CD4-positive, CD25-positive, alpha-beta regulatory T cell (primary cell): ENCODE measurements at regions not wholly inside any gene's neighbourhood (a gene's known extent, or its start where the extent isn't known, plus 50 kb on each side); places are given as distances from the start of the nearest gene placed in this dataset.

Experiments used
- ATAC-seq, 2 donors: fragments of 150-1000 bp; cut with Tn5 transposase; one replicate each; pipeline ENCODE4 v1.10.0; 2021; ENCODE audit warnings: low read depth in 2 of 2, moderate number of reproducible peaks in 2 of 2, moderate library complexity in 1 of 2
- DNase-seq, 3 donors: peaks; one replicate each; pipeline versions ENCODE4 v3.0.0 to v3.0.0-alpha.2; 2012 to 2022; ENCODE audit warnings: mixed read lengths in 1 of 3
- H3K27ac ChIP-seq: one replicate; pipeline ENCODE4 v1.7.0; 2013; ENCODE audit warnings: mild to moderate bottlenecking, low read length; ENCODE audit not compliant: insufficient read depth, poor library complexity, severe bottlenecking
- H3K27me3 ChIP-seq: one replicate; pipeline ENCODE4 v1.7.0; 2013; ENCODE audit warnings: low read length; ENCODE audit not compliant: control insufficient read depth, insufficient read depth
- H3K36me3 ChIP-seq: one replicate; pipeline ENCODE4 v1.7.0; 2013; ENCODE audit warnings: mild to moderate bottlenecking, low read length, moderate library complexity; ENCODE audit not compliant: control insufficient read depth, insufficient read depth
- H3K4me1 ChIP-seq: 2 replicates; pipeline ENCODE4 v1.7.0; 2013; ENCODE audit warnings: mild to moderate bottlenecking, low read length; ENCODE audit not compliant: insufficient read depth, control insufficient read depth, poor library complexity, severe bottlenecking
- H3K4me3 ChIP-seq: one replicate; pipeline ENCODE4 v1.7.0; 2013; ENCODE audit warnings: low read depth, mild to moderate bottlenecking, low read length, moderate library complexity
- H3K9me3 ChIP-seq, 2 experiments: 1 replicate in 1 of 2; 2 replicates in 1 of 2; pipeline ENCODE4 v1.7.0; 2013; ENCODE audit warnings: low read length in 2 of 2, mild to moderate bottlenecking in 1 of 2, moderate library complexity in 1 of 2; ENCODE audit not compliant: control insufficient read depth in 2 of 2
- H3K27ac Mint-ChIP-seq, 3 donors: one replicate each; pipeline ENCODE4 v1.8.0; 2020 to 2022; ENCODE audit warnings: mild to moderate bottlenecking in 3 of 3, mixed read lengths in 3 of 3, moderate library complexity in 2 of 3
- H3K27me3 Mint-ChIP-seq: one replicate; pipeline ENCODE4 v1.8.0; 2022; ENCODE audit warnings: mild to moderate bottlenecking, mixed read lengths
- H3K36me3 Mint-ChIP-seq: one replicate; pipeline ENCODE4 v1.8.0; 2020; ENCODE audit warnings: mixed read lengths
- H3K4me1 Mint-ChIP-seq, 4 donors: one replicate each; pipeline ENCODE4 v1.8.0; 2020 to 2022; ENCODE audit warnings: mixed read lengths in 4 of 4, mild to moderate bottlenecking in 1 of 4
- H3K4me3 Mint-ChIP-seq, 4 donors: one replicate each; pipeline ENCODE4 v1.8.0; 2020 to 2022; ENCODE audit warnings: mild to moderate bottlenecking in 4 of 4, mixed read lengths in 4 of 4, moderate library complexity in 3 of 4
- H3K9me3 Mint-ChIP-seq, 7 donors: one replicate each; pipeline ENCODE4 v1.8.0; 2020 to 2022; ENCODE audit warnings: mixed read lengths in 7 of 7, mild to moderate bottlenecking in 3 of 7, moderate library complexity in 2 of 7

GRCh38 chr5:42351956-42352355 lies 71.3 kb upstream of the GHR start:
- H3K4me3 ChIP-seq = no peak overlapping the region
- H3K36me3 Mint-ChIP-seq = no peaks in the 10 kb centered on the region
- H3K27me3 Mint-ChIP-seq = no peaks in the 10 kb centered on the region
- no peak overlapping the region for H3K27ac Mint-ChIP-seq
- H3K36me3 ChIP-seq = no peaks in the 10 kb centered on the region
- DNase-seq = no peak
- no peaks in the 10 kb centered on the region for H3K4me1 ChIP-seq
- peaks cover 0 to 13% (median 5%) of the 10 kb centered on the region in 7 donors for H3K9me3 Mint-ChIP-seq
- no peak overlapping the region for H3K27ac ChIP-seq
- ATAC-seq = no peak
- no peak overlapping the region for H3K4me3 Mint-ChIP-seq
- no peaks in the 10 kb centered on the region for H3K27me3 ChIP-seq
- no peaks in the 10 kb centered on the region for H3K9me3 ChIP-seq
- H3K4me1 Mint-ChIP-seq = no peaks in the 10 kb centered on the region

- DNase-seq = no peak
- Mint-ChIP-seq H3K27me3 (no peaks in the 10 kb centered on the region), H3K9me3 (peaks cover 0 to 3% (median 0%) of the 10 kb centered on the region in 7 donors), H3K4me3 (no peak overlapping the region), H3K36me3 (no peaks in the 10 kb centered on the region), H3K27ac (no peak overlapping the region), H3K4me1 (no peaks in the 10 kb centered on the region)
- no peaks in the 10 kb centered on the region for H3K9me3 ChIP-seq
- H3K27ac ChIP-seq = no peak overlapping the region
- no peaks in the 10 kb centered on the region for H3K36me3 ChIP-seq
- no peak overlapping the region for H3K4me3 ChIP-seq
- H3K4me1 ChIP-seq = no peaks in the 10 kb centered on the region
- no peak for ATAC-seq
- no peaks in the 10 kb centered on the region for H3K27me3 ChIP-seq
Observed at GRCh38 chr5:42360056-42360455, 63.2 kb upstream of the GHR start.

- Mint-ChIP-seq H3K36me3 (no peaks in the 10 kb centered on the region), H3K4me1 (no peaks in the 10 kb centered on the region), H3K9me3 (peaks cover 0 to 2% (median 0%) of the 10 kb centered on the region in 7 donors), H3K27ac (no peak overlapping the region), H3K4me3 (no peak overlapping the region), H3K27me3 (no peaks in the 10 kb centered on the region)
- ATAC-seq (no peak), DNase-seq (no peak)
- no peaks in the 10 kb centered on the region for H3K36me3 ChIP-seq
- H3K27ac ChIP-seq = no peak overlapping the region
- H3K4me3 ChIP-seq = no peak overlapping the region
- no peaks in the 10 kb centered on the region for H3K9me3 ChIP-seq
- no peaks in the 10 kb centered on the region for H3K4me1 ChIP-seq
- no peaks in the 10 kb centered on the region for H3K27me3 ChIP-seq
Observed at GRCh38 chr5:42360616-42361314, 62.5 kb upstream of the GHR start.

- Histone ChIP-seq H3K36me3 (no peaks in the 10 kb centered on the region), H3K4me1 (no peaks in the 10 kb centered on the region), H3K27me3 (no peaks in the 10 kb centered on the region), H3K4me3 (no peak overlapping the region), H3K27ac (no peak overlapping the region), H3K9me3 (no peaks in the 10 kb centered on the region)
- ATAC-seq (no peak), DNase-seq (no peak)
- H3K4me1 Mint-ChIP-seq = no peaks in the 10 kb centered on the region
- no peaks in the 10 kb centered on the region for H3K9me3 Mint-ChIP-seq
- H3K27me3 Mint-ChIP-seq = no peaks in the 10 kb centered on the region
- H3K27ac Mint-ChIP-seq = no peak overlapping the region
- H3K36me3 Mint-ChIP-seq = no peaks in the 10 kb centered on the region
- H3K4me3 Mint-ChIP-seq = no peak overlapping the region
Observed at GRCh38 chr5:42361315-42361688, 61.9 kb upstream of the GHR start.

GRCh38 chr5:42366051-42366450 lies 57.2 kb upstream of the GHR start:
- H3K36me3 Mint-ChIP-seq = no peaks in the 10 kb centered on the region
- H3K27ac Mint-ChIP-seq = no peak overlapping the region
- peaks cover 0 to 3% (median 0%) of the 10 kb centered on the region in 7 donors for H3K9me3 Mint-ChIP-seq
- Histone ChIP-seq H3K27me3 (no peaks in the 10 kb centered on the region), H3K4me3 (no peak overlapping the region), H3K9me3 (no peaks in the 10 kb centered on the region), H3K4me1 (no peaks in the 10 kb centered on the region), H3K27ac (no peak overlapping the region), H3K36me3 (no peaks in the 10 kb centered on the region)
- DNase-seq (no peak), ATAC-seq (no peak)
- H3K27me3 Mint-ChIP-seq = no peaks in the 10 kb centered on the region
- no peaks in the 10 kb centered on the region for H3K4me1 Mint-ChIP-seq
- no peak overlapping the region for H3K4me3 Mint-ChIP-seq
